ENCODE measurements at regions not wholly inside any gene's neighbourhood (a gene's known extent, or its start where the extent isn't known, plus 50 kb on each side); places are given as distances from the start of the nearest gene placed in this dataset.
A peak's percentile ranks its signal among the peaks of the same experiment; 100 is the strongest.

GRCh38 chr4:129738175-129738574 is 642.2 kb downstream of the C4orf33 start:
- no peak for DNase-seq
- Histone ChIP-seq H3K36me3 (ENCODE audit: control insufficient read depth in 4 of 4, insufficient read depth in 4 of 4, low read length in 4 of 4) (no peaks in the 10 kb centered on the region), H3K27ac (ENCODE audit: low read depth in 1 of 2, low read length in 1 of 2) (no peak overlapping the region), H3K4me1 (ENCODE audit: control insufficient read depth in 5 of 5, insufficient read depth in 5 of 5, low read length in 5 of 5) (no peaks in the 10 kb centered on the region), H3K9me3 (ENCODE audit: control insufficient read depth in 4 of 4, insufficient read depth in 3 of 4, low read length in 3 of 4) (peaks cover 0 to 1% (median 0%) of the 10 kb centered on the region in 4 donors), H3K9ac (ENCODE audit: insufficient read depth in 1 of 2, low read length in 2 of 2) (no peak overlapping the region), H3K27me3 (ENCODE audit: control insufficient read depth in 3 of 3, insufficient read depth in 3 of 3, low read length in 2 of 3) (no peaks in the 10 kb centered on the region), H3K4me3 (no peak overlapping the region)
- TF ChIP-seq, protein P1, sequence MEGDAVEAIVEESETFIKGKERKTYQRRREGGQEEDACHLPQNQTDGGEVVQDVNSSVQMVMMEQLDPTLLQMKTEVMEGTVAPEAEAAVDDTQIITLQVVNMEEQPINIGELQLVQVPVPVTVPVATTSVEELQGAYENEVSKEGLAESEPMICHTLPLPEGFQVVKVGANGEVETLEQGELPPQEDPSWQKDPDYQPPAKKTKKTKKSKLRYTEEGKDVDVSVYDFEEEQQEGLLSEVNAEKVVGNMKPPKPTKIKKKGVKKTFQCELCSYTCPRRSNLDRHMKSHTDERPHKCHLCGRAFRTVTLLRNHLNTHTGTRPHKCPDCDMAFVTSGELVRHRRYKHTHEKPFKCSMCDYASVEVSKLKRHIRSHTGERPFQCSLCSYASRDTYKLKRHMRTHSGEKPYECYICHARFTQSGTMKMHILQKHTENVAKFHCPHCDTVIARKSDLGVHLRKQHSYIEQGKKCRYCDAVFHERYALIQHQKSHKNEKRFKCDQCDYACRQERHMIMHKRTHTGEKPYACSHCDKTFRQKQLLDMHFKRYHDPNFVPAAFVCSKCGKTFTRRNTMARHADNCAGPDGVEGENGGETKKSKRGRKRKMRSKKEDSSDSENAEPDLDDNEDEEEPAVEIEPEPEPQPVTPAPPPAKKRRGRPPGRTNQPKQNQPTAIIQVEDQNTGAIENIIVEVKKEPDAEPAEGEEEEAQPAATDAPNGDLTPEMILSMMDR (IDR thresholded peaks at IDR 0.05; ENCODE audit: control extremely low read depth, extremely low read depth): no peak
- ATAC-seq (ENCODE audit: insufficient read depth, low FRiP score): no peak
- 69 to 90% methylated on average over 1 of the region's 1 CpG for WGBS, 2 donors

- peak; percentile 49 to 79 (median 62) for DNase-seq
- 45 to 61% methylated on average over 2 of the region's 2 CpGs for WGBS, 2 donors
- Histone ChIP-seq H3K9ac (ENCODE audit: insufficient read depth in 1 of 2, low read length in 2 of 2) (no peak overlapping the region), H3K36me3 (ENCODE audit: control insufficient read depth in 4 of 4, insufficient read depth in 4 of 4, low read length in 4 of 4) (no peaks in the 10 kb centered on the region), H3K4me3 (no peak overlapping the region), H3K4me1 (ENCODE audit: control insufficient read depth in 5 of 5, insufficient read depth in 5 of 5, low read length in 5 of 5) (no peaks in the 10 kb centered on the region), H3K27ac (ENCODE audit: low read depth in 1 of 2, low read length in 1 of 2) (no peak overlapping the region), H3K27me3 (ENCODE audit: control insufficient read depth in 3 of 3, insufficient read depth in 3 of 3, low read length in 2 of 3) (no peaks in the 10 kb centered on the region), H3K9me3 (ENCODE audit: control insufficient read depth in 4 of 4, insufficient read depth in 3 of 4, low read length in 3 of 4) (no peaks in the 10 kb centered on the region)
- ATAC-seq (ENCODE audit: insufficient read depth, low FRiP score): no peak
- TF ChIP-seq, protein P1 (IDR thresholded peaks at IDR 0.05; ENCODE audit: control extremely low read depth, extremely low read depth): no peak
Observed at GRCh38 chr4:129747756-129748155, 651.8 kb downstream of the C4orf33 start.

DNA sequence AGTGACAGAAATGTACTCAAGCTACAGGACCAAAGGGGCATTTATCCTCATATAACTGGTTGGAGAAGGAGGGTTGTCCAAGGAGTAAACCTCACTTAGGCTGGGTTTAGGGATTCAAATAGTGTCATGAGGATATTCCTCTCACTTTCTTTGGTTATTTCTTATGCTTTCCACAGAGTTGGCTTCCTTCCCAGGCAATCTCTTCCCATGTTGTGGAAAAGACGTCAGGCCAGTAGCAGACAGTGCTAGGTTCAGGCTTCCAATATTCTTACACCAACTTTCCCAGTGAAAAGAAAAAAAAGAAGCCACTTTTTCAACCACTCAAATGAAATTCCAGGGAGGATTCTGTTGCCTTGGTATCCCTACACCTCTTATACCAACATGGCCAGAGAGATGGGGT is 653.0 kb downstream of the C4orf33 start:
- no peak overlapping the region for H3K27ac ChIP-seq (ENCODE audit: low read depth in 1 of 2, low read length in 1 of 2)
- no peak overlapping the region for H3K9ac ChIP-seq (ENCODE audit: insufficient read depth in 1 of 2, low read length in 2 of 2)
- TF ChIP-seq, protein P1 (IDR thresholded peaks at IDR 0.05; ENCODE audit: control extremely low read depth, extremely low read depth): no peak
- DNase-seq: peak; percentile 9 to 50 (median 15)
- no peaks in the 10 kb centered on the region for H3K27me3 ChIP-seq (ENCODE audit: control insufficient read depth in 3 of 3, insufficient read depth in 3 of 3, low read length in 2 of 3)
- H3K9me3 ChIP-seq (ENCODE audit: control insufficient read depth in 4 of 4, insufficient read depth in 3 of 4, low read length in 3 of 4): no peaks in the 10 kb centered on the region
- WGBS, 2 donors: 39 to 65% methylated on average over 1 of the region's 1 CpG
- H3K36me3 ChIP-seq (ENCODE audit: control insufficient read depth in 4 of 4, insufficient read depth in 4 of 4, low read length in 4 of 4): no peaks in the 10 kb centered on the region
- H3K4me1 ChIP-seq (ENCODE audit: control insufficient read depth in 5 of 5, insufficient read depth in 5 of 5, low read length in 5 of 5): no peaks in the 10 kb centered on the region
- no peak for ATAC-seq (ENCODE audit: insufficient read depth, low FRiP score)
- no peak overlapping the region for H3K4me3 ChIP-seq

GRCh38 chr4:129751646-129752045 is 655.7 kb downstream of the C4orf33 start:
- Histone ChIP-seq H3K27me3 (ENCODE audit: control insufficient read depth in 3 of 3, insufficient read depth in 3 of 3, low read length in 2 of 3) (no peaks in the 10 kb centered on the region), H3K4me3 (no peak overlapping the region), H3K27ac (ENCODE audit: low read depth in 1 of 2, low read length in 1 of 2) (no peak overlapping the region), H3K4me1 (ENCODE audit: control insufficient read depth in 5 of 5, insufficient read depth in 5 of 5, low read length in 5 of 5) (no peaks in the 10 kb centered on the region), H3K36me3 (ENCODE audit: control insufficient read depth in 4 of 4, insufficient read depth in 4 of 4, low read length in 4 of 4) (no peaks in the 10 kb centered on the region), H3K9me3 (ENCODE audit: control insufficient read depth in 4 of 4, insufficient read depth in 3 of 4, low read length in 3 of 4) (no peaks in the 10 kb centered on the region), H3K9ac (ENCODE audit: insufficient read depth in 1 of 2, low read length in 2 of 2) (no peak overlapping the region)
- TF ChIP-seq, protein P1 (IDR thresholded peaks at IDR 0.05; ENCODE audit: control extremely low read depth, extremely low read depth): no peak
- WGBS, 2 donors: 76 to 79% methylated on average over 2 of the region's 2 CpGs
- ATAC-seq (ENCODE audit: insufficient read depth, low FRiP score) (no peak), DNase-seq (no peak)

All from lung (tissue), 11 donors.